Thymus (tissue), 11 donors: ENCODE measurements at regions not wholly inside any gene's neighbourhood (a gene's known extent, or its start where the extent isn't known, plus 50 kb on each side); places are given as distances from the start of the nearest gene placed in this dataset.
A peak's percentile ranks its signal among the peaks of the same experiment; 100 is the strongest.
"Not testable (repeated sequence)": the region's sequence is repeated elsewhere in the genome, so short reads cannot be mapped to it uniquely, and the experiment has no call there.

Experiments
- DNase-seq, 9 donors: peaks; one replicate each; pipeline ENCODE4 v3.0.0-alpha.2; 2013; ENCODE audit warnings: low spot score in 9 of 9, low read depth in 6 of 9, missing footprints in 1 of 9
- H3K27ac ChIP-seq, 2 donors: one replicate each; pipeline ENCODE4 v1.5.1; 2013; ENCODE audit warnings: control low read depth in 1 of 2, low read depth in 1 of 2, low read length in 1 of 2, mild to moderate bottlenecking in 1 of 2, moderate library complexity in 1 of 2
- H3K27me3 ChIP-seq, 2 donors: one replicate each; pipeline ENCODE4 v1.5.1; 2013; ENCODE audit warnings: low read length in 1 of 2; ENCODE audit not compliant: control insufficient read depth in 2 of 2, insufficient read depth in 1 of 2
- H3K36me3 ChIP-seq, 2 donors: one replicate each; pipeline ENCODE4 v1.5.1; 2013; ENCODE audit warnings: low read length in 1 of 2, mild to moderate bottlenecking in 1 of 2, moderate library complexity in 1 of 2; ENCODE audit not compliant: control insufficient read depth in 2 of 2, insufficient read depth in 2 of 2
- H3K4me1 ChIP-seq, 2 donors: one replicate each; pipeline ENCODE4 v1.5.1; 2013; ENCODE audit warnings: low read length in 2 of 2; ENCODE audit not compliant: control insufficient read depth in 2 of 2, insufficient read depth in 2 of 2
- H3K4me3 ChIP-seq, 2 donors: one replicate each; pipeline ENCODE4 v1.5.1; 2013; ENCODE audit warnings: low read length in 2 of 2, control low read depth in 1 of 2, mild to moderate bottlenecking in 1 of 2
- H3K9me3 ChIP-seq, 2 donors: one replicate each; pipeline ENCODE4 v1.5.1; 2013; ENCODE audit warnings: low read length in 1 of 2, mild to moderate bottlenecking in 1 of 2; ENCODE audit not compliant: control insufficient read depth in 2 of 2, insufficient read depth in 1 of 2
- WGBS: extraction: QIAGEN DNeasy Blood & Tissue Kit; methylation state at CpG from one replicate; pipeline ENCODE4 v1.1.7; 2013; 5-methylcytosine and 5-hydroxymethylcytosine counted together
- donor health status: healthy.

DNA sequence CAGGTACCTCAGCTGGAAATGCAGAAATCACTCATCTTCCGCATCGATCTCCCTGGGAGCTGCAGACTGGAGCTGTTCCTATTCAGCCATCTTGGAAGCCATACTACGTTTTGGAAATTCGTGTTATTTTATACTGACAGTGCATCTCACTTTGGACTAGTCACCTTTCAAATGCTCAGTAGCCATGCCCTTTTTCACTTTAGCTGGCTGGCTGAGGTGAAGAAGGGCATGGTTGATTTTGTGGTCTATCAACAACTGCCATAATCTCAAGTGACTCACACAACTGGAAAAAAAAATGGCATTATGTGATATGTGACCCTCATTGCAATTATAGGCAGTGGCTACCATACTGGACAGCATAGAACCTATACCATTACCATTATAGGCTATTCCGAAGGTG, 100.5 kb downstream of the CCDC71L start:
- H3K4me1 ChIP-seq, result peaks cover 0 to 8% of the 10 kb centered on the region in 2 donors
- H3K4me3 ChIP-seq, result no peak overlapping the region
- H3K27me3 ChIP-seq, result no peaks in the 10 kb centered on the region
- no peak for DNase-seq
- 98% methylated on average over 5 of the region's 5 CpGs for WGBS
- H3K36me3 ChIP-seq, result no peaks in the 10 kb centered on the region
- H3K27ac ChIP-seq, result no peak overlapping the region
- H3K9me3 ChIP-seq, result peaks cover 0 to 5% of the 10 kb centered on the region in 2 donors

DNA sequence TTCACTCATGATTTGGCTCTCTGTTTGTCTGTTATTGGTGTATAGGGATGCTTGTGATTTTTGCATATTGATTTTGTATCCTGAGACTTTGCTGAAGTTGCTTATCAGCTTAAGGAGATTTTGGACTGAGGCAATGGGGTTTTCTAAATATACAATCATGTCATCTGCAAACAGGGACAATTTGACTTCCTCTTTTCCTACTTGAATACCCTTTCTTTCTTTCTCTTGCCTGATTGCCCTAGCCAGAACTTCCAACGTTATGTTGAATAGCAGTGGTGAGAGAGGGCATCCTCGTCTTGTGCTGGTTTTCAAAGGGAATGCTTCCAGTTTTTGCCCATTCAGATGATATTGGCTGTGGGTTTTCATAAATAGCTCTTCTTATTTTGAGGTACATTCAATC, 104.7 kb downstream of the CCDC71L start:
- not testable (repeated sequence) for H3K9me3 ChIP-seq, H3K4me1 ChIP-seq, DNase-seq, H3K36me3 ChIP-seq, H3K27ac ChIP-seq, H3K4me3 ChIP-seq, H3K27me3 ChIP-seq
- 54% methylated on average over 2 of the region's 2 CpGs for WGBS

DNA sequence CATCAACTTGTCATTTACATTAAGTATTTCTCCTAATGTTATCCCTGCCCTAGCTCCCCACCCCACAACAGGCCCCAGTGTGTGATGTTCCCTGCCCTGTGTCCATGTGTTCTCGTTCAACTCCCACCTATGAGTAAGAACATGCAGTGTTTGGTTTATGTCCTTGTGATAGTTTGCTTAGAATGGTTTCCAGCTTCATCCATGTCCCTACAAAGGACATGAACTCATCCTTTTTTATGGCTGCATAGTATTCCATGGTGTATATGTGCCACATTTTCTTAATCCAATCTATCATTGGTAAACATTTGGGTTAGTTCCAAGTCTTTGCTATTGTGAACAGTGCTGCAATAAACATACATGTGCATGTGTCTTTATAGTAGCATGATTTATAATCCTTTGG, 106.3 kb downstream of the CCDC71L start:
- not testable (repeated sequence) for H3K27ac ChIP-seq, H3K36me3 ChIP-seq, H3K4me3 ChIP-seq, H3K27me3 ChIP-seq, H3K9me3 ChIP-seq, DNase-seq, H3K4me1 ChIP-seq
- 100% methylated on average over 1 of the region's 1 CpG for WGBS

DNA sequence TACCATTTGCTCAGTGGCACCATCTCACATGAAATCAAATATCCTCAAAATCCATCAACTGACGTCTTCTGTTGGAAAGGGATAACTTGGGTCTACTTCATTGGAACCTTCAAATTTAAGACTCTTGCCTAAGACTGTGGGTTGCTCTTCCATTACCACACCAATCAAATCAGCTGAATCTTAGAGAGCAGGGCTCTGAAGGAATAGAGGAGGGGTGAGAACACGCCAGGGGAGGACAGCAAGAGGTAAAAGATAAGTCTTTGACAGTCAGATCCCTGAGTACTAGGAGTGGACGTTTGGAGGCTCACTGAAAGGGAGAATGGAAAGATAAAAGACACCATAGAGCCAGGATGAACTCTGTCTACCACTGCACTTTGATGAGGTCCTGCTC, 107.5 kb downstream of the CCDC71L start:
- Histone ChIP-seq H3K9me3 (no peaks in the 10 kb centered on the region), H3K27ac (no peak overlapping the region), H3K4me3 (no peak overlapping the region), H3K27me3 (no peaks in the 10 kb centered on the region), H3K4me1 (no peaks in the 10 kb centered on the region), H3K36me3 (no peaks in the 10 kb centered on the region)
- WGBS, result 78% methylated on average over 3 of the region's 3 CpGs
- DNase-seq, result no peak

DNA sequence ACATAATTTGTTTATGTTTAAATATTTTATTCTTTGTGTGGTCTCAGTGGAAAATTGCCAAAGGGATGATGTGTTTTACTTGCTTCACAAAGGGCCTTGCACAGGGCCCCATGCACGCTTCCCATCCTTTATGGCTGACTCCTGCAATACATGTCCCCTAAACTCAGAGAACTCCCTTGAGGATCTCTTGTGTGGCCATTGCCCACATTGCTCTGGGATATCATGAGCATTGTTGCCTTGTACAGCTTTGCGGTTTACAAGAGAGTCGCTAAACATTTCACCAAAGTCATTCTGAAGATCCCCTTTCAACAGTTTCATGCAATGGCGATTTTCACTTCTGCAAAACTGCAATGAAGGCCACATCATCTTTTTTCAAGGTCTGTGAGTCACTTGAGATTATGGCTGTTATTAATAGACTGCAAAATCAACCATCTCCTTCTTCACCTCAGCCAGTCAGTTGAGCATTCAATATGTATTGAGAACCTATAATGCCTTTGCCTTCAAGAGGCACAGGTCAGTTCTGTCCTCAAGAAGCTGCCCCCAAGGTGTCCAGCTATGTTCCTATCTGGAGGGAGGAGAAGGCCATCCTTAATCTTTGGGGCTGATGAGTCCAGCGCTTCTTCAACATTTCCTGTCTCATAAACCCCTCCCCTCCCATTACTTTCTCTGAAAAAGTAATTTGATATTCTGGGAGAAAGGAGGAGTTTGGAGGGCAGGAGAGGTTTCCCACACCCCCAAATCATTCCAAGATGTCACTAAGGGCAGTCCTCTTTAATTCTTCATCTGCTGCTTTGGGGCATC, 108.1 kb downstream of the CCDC71L start:
- peak in 1 of 9 donors; percentile 31 for DNase-seq
- Histone ChIP-seq H3K4me3 (no peak overlapping the region), H3K27ac (no peak overlapping the region), H3K9me3 (no peaks in the 10 kb centered on the region), H3K36me3 (no peaks in the 10 kb centered on the region), H3K27me3 (no peaks in the 10 kb centered on the region), H3K4me1 (no peaks in the 10 kb centered on the region)
- WGBS, result 85% methylated on average over 5 of the region's 5 CpGs

DNA sequence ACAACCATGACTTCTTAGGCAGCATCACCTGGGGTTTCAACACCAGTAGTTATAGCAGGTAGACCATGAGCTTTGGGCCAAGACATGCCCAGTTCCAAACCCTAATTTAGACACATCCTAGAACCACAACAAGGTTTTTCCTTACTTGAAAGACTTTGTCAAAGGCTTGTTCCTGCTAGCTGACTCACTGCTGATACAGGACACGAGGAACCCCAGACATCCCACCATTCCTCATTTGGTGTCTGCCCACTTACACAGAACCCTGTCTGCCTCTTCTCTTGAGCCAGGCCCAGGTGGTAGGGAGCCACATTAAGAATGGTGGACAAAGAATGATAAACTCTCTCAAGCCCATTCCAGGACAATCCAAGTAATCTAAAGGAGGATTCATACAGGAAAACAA, 109.0 kb downstream of the CCDC71L start:
- DNase-seq, result no peak

DNA sequence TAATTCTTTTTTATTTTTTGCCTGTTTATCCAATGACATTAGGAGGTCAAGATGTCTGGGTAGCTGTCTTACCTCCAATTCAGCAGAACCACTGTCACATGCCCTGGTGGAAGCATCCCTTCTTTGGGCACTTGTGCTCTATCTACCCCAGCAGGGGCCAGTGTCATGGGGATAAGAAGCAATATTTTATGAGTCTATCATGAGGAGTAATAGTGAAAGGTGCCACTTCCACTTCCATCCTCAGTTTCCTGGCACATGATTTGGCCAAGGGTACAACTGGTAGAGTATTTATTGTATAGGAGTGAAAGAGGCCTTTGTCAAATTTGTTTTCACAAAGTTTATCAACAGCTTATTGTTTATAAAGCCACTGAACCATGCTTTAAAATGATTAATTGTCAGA, 112.5 kb downstream of the CCDC71L start:
- Histone ChIP-seq H3K4me3 (no peak overlapping the region), H3K36me3 (no peaks in the 10 kb centered on the region), H3K27me3 (no peaks in the 10 kb centered on the region), H3K4me1 (peaks cover 0 to 1% of the 10 kb centered on the region in 2 donors), H3K9me3 (no peaks in the 10 kb centered on the region), H3K27ac (no peak overlapping the region)
- no peak for DNase-seq

More for the DNA sequence above, 109.0 kb downstream of the CCDC71L start:
- Histone ChIP-seq H3K9me3 (no peaks in the 10 kb centered on the region), H3K27ac (no peak overlapping the region), H3K4me3 (no peak overlapping the region), H3K27me3 (no peaks in the 10 kb centered on the region), H3K4me1 (no peaks in the 10 kb centered on the region), H3K36me3 (no peaks in the 10 kb centered on the region)
- WGBS, result 98% methylated on average over 1 of the region's 1 CpG

DNA sequence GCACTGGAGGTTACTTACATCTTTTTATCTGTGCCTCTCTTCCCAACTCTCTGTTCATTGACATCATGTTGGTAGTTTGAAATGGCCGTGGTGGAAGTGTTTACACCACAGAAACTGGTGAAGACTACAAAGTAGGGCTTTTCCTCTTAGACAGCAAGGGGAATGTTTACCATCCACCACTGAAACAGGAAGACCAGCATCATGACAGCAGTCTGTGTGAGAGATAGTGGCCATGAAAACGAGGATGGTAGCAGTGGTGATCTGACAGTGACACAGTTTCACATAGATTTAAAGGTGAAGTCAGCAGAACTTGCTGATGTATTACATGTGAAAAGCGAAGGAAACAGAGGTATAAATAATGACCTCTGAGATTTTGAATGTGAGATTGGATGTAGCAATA, 115.7 kb downstream of the CCDC71L start:
- Histone ChIP-seq H3K4me3 (no peak overlapping the region), H3K4me1 (peaks cover 8 to 14% of the 10 kb centered on the region in 2 donors), H3K27ac (no peak overlapping the region), H3K36me3 (no peaks in the 10 kb centered on the region), H3K27me3 (no peaks in the 10 kb centered on the region), H3K9me3 (no peaks in the 10 kb centered on the region)
- DNase-seq, result no peak
- 93% methylated on average over 3 of the region's 3 CpGs for WGBS

DNA sequence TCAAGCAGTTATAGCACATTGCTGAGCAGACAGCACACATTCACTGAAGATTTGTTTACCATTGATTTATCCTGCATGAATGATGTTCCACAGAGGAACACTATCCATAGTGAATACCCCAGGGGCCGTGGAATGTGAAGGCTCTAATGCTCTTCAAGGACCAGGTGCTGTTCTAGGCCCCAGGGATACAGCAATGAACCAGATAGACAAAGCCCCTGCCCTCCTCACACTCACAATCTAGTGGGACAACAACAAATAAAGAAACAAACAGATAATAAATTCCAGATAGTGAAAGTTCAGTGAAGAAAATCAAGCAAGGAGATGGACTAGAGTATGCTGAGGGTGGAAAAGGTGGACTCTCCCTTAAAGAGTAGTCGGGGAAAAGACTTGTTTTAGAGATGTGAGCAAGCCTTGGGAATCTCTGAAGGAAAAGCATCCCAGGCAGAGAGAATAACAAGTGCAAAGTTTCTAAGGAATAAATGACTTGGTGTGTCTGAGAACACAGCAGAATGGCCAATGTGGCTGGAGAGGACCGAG, 117.7 kb downstream of the CCDC71L start:
- Histone ChIP-seq H3K27ac (peak overlapping the region in 1 of 2 donors; percentile 76), H3K36me3 (no peaks in the 10 kb centered on the region), H3K27me3 (no peaks in the 10 kb centered on the region), H3K4me1 (peaks cover 8 to 14% of the 10 kb centered on the region in 2 donors), H3K9me3 (no peaks in the 10 kb centered on the region), H3K4me3 (no peak overlapping the region)
- no peak for DNase-seq
- WGBS, result 97% methylated on average over 3 of the region's 3 CpGs
